NCI-H345 (cell line): ENCODE measurements at regions not wholly inside any gene's neighbourhood (a gene's known extent, or its start where the extent isn't known, plus 50 kb on each side); places are given as distances from the start of the nearest gene placed in this dataset.

Source experiments
- DNase-seq: peaks from one replicate; lab custom pipeline; 2025; lab: John Stamatoyannopoulos, UW

DNA sequence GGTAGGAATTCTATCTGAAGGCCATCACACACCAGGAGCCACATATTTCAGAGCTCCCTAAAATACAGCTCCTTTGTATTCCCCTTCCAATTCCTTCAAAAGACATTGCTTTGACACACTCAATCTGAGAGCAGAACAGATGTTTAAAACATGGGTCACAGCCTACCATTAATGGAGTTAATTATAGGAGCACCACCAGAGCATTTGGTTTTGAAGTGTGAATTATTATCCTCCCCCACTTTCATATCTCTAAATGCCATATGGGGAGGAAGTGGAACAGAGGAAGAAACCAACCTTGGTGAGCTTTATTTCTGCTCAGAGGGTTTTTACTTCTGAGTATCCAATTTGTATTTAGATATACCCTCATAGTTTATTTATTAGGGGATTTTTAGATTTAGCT, 50.7 kb upstream of the TNFRSF21 start:
- DNase-seq: no peak

DNA sequence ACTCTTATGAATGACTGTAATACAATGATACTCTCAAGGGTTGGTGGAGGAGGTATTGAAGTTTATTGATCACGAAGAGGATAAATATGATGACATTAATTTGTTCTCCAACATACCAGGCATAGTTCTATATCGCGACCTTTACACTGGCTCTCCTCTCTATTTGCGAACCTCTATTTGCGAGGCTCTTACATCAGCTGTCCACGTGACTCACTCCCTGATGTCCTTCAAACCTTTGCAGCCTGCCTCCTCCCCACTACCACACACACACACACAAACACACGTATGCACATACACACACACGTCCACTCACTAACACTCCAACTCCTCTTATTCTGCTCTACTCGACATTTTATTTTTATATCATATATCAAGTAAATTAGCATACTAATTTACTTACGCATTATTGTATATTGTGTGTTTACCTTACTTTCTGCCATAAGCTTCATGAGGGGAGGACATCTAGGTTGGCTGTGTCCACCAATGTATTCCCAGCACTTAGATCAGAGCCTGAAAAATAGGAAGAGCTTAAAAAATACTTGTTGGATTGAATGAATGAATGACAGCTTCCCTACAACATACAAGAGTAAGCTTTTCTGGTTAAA, 53.3 kb upstream of the TNFRSF21 start:
- DNase-seq: no peak

DNA sequence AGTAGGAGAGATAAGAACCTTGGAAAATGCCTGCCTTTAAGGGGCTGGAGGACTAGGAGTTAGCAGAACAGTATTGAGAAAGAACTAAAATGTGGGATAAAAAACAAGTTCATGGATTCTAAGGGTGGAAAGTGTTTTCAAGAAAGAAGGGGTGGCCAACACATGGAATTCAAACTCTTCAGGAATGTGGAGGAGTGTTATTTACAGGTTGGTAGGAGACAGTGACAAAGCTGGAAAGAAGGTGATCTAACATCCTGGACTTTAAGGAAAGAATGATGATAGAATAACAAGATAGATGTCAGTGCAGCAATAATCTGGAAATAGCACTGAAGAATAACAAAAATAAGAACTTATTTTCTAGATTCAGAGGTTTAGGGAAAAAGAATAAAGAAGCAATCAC, 54.0 kb upstream of the TNFRSF21 start:
- DNase-seq: no peak

DNA sequence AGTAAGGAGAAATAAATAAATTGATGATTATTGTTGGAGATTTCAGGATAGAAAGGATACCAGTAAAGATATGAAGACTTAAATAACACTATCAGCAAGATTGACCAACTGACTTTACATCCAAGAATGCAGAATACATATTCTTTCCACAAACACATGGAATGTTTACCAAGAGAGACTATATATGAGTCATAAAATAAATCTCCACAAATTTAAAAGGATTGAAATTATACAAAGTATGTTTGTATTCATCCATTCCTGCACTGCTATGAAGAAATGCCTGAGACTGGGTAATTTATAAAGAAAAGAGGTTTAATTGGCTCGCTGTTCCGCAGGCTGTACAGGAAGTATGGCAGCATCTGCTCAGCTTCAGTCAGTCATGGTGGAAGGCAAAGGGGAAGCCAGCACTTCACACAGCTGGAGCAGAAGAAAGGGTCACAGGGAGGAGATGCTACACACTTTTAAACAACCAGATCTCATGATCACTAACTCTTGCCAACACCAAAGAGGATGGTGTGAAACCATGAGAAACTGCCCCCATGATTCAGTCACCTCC, 56.7 kb upstream of the TNFRSF21 start:
- DNase-seq: no peak

DNA sequence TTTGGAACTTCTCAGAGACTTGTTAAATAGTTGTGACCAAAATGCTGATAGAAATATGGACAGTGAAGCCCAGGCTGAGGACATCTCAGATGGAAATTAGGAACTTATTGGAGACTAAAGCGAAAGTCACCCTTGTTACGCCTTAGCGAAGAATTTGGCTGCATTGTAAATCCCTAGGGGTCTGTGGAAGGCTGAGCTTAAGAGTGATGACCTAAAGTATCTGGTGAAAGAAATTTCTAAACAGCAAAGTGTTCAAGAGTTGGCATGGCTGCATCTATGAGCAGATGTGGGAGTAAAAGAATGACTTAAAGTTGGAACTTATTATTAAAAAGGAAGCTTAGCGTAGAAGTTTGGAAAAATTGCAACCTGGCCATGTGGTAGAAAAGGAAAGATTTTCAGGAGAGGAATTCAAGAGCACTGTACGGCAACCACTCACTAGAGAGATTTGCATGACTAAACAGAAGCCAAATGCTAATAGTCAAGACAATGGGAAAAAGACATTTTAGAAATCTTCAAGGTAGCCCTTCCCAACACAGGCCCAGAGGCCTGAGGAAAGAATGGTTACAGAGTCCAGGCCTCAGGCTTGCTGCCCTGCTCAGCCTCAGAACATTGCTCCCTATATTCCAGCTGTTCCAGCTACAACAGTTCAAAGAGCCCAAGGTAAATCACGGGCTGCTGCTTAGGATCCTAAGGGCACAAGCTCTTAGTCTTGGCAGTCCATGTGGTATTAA, 61.6 kb upstream of the TNFRSF21 start:
- DNase-seq: no peak

DNA sequence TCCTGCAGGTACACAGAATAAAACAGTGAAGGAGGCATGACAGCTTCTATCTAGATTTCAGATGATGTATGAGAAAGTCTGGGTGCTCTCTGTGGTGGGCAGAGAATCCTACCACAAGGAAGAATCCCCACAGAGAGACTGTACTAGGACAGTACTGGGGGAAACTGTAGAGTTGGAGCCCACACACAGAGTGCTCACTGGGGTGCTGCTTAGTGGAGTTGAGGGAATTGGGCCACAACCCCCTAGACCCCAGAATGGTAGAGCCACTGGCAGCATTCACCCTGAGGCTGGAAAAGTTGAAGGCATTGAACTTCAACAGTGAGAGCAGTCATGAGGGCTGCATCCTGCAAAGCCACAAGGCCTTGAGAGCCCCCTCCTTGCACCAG, 62.2 kb upstream of the TNFRSF21 start:
- no peak for DNase-seq

DNA sequence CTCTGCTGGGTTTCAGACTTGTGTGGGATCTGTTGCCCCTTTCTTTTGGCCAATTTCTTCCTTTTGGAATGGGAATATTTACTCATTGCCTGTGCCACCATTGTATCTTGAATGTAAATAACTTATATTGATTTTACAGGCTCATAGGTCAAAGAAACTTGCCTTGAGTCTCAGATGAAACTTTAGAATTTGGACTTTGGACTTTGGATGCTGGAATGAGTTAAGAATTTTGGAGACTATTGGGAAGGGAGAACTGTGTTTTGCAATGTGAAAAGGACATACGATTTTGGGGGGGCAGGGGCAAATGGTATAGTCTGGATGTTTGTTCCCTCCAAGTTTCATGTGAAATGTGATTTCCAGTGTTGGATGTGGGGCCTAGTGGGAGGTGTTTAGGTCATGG, 62.6 kb upstream of the TNFRSF21 start:
- no peak for DNase-seq

DNA sequence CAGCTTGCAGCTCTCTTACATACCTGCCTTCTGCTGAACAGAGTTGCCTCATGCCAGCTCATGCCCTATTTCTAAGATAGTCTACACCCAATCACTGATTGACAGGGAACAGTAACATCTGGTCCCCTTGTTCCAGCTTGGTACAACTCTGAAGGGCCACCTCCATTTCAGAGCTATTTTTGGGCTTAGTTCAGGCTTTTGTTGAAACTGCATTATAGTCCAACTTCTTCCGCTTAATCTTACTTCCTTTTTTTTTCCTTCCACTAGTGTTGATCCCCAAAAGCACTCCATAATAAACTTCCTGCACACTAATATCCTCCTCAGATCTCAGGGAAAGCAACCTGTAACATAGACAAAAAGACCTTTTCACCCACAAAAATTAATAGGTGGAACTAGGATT, 65.7 kb upstream of the TNFRSF21 start:
- no peak for DNase-seq

DNA sequence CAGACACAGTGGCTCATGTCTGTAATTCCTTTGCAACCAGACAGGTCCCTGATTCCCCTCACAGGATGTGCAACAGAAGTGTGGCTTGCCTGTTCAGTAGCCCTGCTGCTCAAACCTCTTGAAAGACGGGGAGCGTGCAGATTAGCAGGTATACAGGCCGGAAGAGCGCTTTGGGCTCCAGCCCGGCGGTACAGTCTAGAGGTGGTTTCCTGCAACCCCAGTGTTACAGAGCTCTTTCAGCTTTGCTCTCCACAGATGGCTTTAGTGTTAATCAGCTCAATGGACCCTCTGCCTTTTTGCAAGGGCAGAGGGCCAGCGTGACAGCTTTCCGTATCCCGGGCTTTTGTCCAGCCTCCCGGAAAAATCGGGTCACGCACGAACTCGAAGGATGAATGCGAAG, 67.2 kb upstream of the TNFRSF21 start:
- no peak for DNase-seq

DNA sequence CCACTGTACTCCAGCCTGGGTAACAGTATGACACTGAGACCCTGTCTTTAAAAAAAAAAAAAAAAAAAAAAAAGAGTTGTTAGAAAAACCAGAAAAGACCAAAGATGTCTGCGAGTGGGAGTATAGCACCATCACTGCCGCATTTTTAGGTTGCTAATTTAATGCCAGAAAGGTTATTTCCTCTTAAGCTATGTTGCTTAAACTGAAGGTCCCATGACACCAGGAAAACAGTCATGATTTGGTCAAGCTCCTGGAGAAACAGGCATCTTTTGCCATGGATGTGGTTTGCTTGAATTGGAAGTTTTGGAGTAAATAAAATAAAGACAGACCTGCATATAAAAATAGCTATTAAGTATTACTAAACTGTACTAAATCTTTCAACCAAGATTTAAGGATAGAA, 68.3 kb upstream of the TNFRSF21 start:
- no peak for DNase-seq

DNA sequence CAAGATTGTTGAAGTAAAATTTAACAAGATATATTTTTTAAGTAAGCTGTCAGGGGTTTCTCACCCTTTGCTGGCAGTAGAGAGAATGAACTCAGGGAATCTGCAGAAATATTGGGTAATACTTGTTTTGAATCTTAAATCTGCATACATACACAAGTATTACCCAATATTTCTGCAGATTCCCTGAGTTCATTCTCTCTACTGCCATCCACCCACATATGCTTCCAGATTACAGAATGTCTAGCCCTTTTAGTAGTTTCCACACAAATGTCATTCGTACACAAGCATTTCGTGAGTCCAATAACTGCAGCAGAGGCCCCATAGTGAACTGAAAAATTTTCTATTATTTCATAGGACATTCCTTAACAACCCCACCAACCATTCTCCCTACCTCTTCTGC, 69.6 kb upstream of the TNFRSF21 start:
- DNase-seq: no peak

DNA sequence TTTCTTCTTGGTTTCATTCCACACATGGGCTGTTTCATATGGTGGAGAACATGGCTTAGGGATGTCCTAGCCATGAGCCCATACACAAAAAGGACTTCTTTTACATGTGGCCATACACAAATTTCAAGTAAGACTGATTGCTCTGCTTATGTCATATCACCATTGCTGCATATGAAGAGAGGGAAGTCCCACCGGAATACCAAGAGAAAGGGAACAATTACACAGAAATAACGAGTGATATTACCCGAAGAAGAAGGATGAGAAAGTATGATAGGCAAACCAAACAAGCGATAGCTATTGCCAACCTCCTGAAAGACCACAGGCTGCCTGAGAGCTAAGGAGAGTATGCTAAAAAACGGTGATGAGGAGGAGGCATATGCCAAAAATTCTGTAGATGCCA, 70.5 kb upstream of the TNFRSF21 start:
- DNase-seq: no peak

DNA sequence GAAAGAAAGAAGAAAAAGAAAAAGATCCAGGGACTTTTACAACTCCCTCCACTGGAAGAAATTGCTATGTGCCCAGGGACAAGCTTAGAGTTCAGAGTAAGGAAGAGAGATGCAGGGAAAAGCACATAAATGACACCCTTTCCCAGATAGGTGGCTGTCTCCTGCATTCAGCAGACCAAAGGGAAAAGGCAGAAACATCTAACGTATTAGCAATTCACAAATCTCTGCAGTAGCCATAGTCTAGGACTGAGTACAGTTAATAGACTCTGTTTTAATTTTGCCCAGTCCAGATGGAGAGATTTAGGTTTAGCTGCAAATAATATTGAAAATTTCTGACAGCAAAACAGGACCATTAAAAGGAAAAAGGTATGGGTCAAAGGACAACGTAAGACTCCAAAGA, 71.3 kb upstream of the TNFRSF21 start:
- no peak for DNase-seq

DNA sequence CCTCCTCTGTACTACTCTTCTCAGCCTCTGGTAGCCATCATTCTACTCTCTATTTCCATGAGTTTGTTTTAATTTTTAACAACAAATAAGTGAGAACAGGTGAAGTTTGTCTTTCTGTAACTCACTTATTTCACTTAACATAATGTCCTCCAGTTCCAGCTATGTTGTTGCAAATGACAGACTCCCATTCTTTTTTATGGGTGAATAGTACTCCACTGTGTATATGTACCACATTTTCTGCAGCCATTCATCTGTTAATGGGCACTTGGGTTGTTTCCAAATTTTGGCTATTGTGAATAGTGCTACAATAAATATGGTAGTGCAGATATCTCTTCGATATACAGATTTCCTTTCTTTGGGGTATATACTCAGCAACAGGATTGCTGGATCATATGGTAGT, 73.7 kb upstream of the TNFRSF21 start:
- DNase-seq: no peak

DNA sequence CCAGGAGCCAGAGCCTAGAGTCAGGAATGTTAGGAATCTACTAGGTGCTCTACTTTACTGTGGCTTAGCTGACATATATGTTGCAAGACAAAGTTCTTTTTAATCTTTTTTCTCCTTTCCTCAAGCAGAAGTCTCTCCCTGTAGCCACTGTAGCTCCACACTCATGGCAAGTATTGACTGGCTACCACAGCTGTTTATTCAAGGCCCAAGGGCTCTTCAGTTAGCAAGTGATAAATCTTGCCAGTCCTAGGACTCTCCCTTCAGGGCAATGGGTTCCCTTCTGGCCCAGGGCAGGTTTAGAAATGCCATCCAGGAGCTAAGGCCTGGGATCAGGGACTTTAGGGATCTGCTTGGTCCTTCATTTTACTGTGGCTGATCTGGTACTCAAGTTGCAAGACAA, 82.0 kb upstream of the TNFRSF21 start:
- no peak for DNase-seq

DNA sequence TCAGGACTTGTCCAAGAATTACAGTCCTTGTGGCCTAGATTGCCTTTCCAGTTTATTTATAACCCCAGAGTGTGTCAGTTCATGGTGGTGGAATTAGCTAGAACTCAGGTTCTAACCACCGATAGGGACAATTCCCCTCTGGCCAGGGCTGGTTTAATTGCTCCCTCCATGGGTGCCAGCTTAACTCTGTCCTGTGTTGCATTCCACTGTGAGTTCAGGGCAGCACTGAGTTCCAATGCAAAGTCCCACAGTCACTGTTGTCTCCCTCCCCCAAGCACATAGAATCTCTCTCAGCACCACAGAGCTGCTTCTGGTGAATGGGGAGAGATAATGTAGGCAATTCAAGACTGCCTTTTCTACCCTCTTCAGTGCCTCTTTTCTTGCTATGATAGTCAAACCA, 82.5 kb upstream of the TNFRSF21 start:
- DNase-seq: no peak

DNA sequence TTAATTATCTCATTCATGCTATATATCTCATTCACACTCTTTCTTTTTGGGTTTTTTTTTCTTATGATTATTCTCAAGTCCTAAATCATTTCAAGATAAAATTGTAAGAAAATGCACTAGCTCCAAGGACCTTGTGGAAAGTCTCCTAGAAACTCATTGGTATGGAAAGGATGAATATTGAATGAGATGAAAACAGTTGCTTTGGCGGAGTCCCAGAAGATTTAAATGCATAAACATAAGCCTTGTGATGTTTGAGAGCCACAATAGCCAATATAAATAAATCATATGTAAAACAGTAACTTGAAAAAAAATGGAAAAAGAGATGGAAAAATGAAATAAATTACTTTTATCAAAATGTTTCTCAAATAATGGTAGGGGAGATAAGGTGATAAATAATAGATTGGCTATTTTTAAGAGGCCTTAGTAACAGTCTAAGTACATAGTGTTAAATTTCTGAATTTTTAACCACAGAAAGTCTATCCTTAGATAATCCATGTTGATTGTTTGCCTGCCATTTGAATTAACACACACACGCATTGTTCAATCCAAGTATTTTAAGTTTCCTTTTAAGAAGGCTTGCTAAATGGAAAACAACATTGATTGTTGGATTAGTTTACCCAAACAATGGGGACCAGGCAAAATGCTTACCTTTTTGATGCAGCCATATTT, 81.1 kb upstream of the CD2AP start:
- DNase-seq: no peak

DNA sequence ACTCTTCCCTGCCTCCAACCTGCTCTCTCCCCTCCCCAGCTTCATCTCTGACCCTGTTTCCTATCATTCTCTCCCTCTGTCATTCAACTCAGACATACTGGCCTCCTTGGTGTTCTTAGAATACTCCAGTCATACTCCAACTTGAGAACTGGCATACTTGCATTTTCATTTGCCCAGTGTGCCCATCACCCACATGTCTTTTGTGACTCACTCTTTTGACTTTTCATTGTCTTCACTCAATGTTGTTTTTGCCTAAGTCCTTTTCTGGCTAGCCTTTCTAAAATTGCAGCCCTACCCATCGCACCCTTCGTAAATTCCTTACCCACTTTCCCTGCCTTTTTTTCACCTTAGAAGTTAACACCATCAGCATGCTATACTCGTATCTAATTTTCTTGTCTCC, 77.0 kb upstream of the CD2AP start:
- no peak for DNase-seq

DNA sequence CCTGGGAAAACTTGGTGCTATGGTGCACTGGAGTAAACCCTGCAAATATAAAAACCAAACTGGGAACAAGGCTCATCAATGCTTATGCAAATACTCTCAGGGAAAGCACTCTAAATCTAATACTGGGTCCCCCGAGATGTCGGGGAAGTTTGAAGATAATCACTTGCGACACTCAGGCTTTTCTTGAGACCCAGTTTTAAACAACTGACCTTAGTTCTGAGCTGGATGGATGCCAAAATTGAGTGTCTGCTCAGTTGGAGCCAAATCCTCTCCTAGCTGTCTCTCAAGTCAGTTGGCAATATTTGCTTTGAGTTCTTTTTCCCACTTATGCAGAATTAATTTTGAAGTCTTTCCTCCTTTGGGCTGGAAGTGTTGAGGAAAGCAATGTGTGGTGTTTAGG, 75.5 kb upstream of the CD2AP start:
- no peak for DNase-seq

DNA sequence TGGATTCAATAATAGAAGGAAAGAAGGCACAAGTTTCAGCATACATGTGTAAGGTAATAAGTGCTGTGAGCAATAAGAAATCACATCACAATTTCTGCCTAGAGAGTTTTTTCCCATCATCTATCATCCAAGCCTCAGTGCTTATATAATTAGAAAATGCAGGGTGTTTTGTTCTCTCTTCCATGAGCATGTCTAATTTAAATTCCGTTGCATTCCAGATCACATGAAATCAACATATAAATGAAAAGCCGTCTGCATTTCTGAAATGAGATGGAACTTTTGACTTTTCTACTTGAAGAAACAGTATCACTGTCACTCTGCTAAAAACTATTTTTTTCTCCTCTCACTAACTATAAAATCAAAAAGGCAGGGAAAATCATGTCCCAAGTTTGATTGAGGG, 74.5 kb upstream of the CD2AP start:
- no peak for DNase-seq

DNA sequence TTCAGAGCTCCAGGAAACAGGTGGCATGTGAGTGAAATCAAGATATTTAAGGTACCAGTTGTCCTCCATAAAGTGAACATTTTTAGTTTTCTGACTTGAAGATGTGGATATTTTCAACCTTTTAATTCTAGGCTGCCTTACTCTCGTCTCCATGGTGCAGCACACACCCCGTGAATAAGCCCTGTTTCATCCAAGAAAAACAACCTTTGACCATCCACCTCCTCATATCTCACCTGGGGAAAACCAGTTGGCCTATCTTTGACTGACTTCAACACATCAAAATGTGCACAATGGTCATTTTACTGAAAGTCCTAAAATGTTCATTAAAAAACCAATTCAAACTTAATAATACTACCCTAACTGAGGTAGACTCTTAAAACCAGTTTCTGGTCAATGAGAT, 73.8 kb upstream of the CD2AP start:
- DNase-seq: no peak

DNA sequence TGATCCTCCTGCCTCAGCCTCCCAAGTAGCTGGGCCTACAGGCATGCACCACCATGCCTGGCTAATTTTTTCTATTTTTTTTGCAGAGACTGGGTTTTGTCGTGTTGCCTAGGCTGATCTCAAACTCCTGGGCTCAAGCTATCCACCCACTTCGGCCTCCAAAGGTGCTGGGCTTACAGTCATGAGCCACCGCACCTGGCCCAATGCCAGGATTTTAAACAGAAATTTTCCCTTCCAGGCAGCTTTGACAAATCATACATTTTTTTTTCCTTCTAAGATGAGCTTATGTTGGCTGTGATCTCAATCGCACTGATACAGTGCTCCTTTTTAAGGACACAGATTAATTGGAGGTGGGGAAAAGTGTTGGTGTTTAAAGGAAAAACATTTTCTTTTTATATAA, 73.2 kb upstream of the CD2AP start:
- no peak for DNase-seq

DNA sequence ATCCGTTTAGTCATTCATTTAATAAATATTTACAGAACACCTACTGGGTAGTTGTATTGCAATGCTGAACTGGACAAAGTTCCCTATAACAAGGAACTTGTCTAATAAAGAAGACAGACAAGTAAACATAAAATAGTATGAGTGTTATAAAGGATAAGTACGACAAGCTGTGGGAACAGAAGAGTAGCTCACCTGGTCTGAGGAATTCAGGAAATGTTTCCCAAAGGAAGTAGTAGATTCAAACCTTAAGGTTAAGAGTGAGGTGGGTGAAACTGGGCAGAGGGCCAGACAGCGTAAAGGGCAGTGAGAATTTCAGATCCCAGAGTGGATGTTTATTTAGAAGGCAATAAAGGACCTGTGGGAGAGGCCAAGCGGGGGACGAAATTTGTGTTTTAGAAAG, 72.3 kb upstream of the CD2AP start:
- DNase-seq: no peak
